ENCODE measurements at regions not wholly inside any gene's neighbourhood (a gene's known extent, or its start where the extent isn't known, plus 50 kb on each side); places are given as distances from the start of the nearest gene placed in this dataset.

DNA sequence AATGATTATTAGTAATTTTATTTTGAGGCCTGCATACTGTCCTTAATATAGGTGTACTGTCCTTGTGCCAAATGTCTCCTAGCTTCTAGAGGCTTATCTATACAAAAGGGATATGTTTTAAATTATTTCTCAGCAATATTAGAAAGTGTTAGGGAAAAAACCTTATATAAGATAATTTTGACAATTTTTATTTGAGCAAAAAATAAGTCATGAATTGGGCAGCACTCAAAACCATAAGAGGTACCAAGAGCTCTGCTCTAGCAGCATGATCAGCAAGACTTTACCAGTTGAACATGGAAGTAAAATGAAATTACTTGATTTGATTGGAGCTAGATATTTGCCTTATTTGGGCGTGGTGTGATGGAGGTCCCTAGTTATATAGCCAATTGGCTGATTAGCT lies 157.1 kb downstream of the PTBP2 start:
- Histone ChIP-seq H3K36me3 (replicated peaks in 1 of 2; ENCODE audit: control extremely low read depth in 1 of 2, control insufficient read depth in 1 of 2, extremely low read depth in 1 of 2, insufficient read depth in 2 of 2, low read length in 1 of 2) (no peaks in the 10 kb centered on the region), H3K79me2 (ENCODE audit: control insufficient read depth, insufficient read depth, low read length) (no peaks in the 10 kb centered on the region), H3K4me1 (ENCODE audit: control insufficient read depth in 2 of 2, insufficient read depth in 2 of 2, low read length in 2 of 2) (no peaks in the 10 kb centered on the region), H4K20me1 (ENCODE audit: control insufficient read depth, insufficient read depth, low read length, poor library complexity, severe bottlenecking) (no peaks in the 10 kb centered on the region), H3K27ac (ENCODE audit: low read length in 2 of 2) (no peak overlapping the region), H2AFZ (ENCODE audit: insufficient read depth, low read depth, low read length, poor library complexity, severe bottlenecking) (no peak overlapping the region), H3K27me3 (replicated peaks in 1 of 4; ENCODE audit: control extremely low read depth in 1 of 4, control insufficient read depth in 3 of 4, insufficient read depth in 4 of 4, low read length in 3 of 4) (no peaks in the 10 kb centered on the region), H3K4me2 (replicated peaks; ENCODE audit: low read depth, low read length, poor library complexity, severe bottlenecking) (no peak overlapping the region), H3K9me3 (ENCODE audit: control extremely low read depth in 1 of 3, control insufficient read depth in 2 of 3, insufficient read depth in 1 of 3, low read length in 2 of 3) (peaks cover 0 to 2% (median 1%) of the 10 kb centered on the region in 3 donors), H3K4me3 (ENCODE audit: control extremely low read depth in 1 of 5, extremely low read depth in 1 of 5, insufficient read depth in 1 of 5, low read depth in 2 of 5, low read length in 4 of 5) (no peak overlapping the region), H3K9ac (ENCODE audit: low read length) (no peak overlapping the region)
- POLR2A ChIA-PET: no interaction called here
- Mint-ChIP-seq H3K27me3 (no peaks in the 10 kb centered on the region), H3K9me3 (ENCODE audit: insufficient read depth) (peaks cover 2% of the 10 kb centered on the region), H3K27ac (no peak overlapping the region), H3K4me3 (no peak overlapping the region), H3K4me1 (no peaks in the 10 kb centered on the region)
- intact Hi-C loops (cut with micrococcal nuclease): no loop called here
- CTCF ChIA-PET: no interaction called here
- TF ChIP-seq CTCF (IDR thresholded peaks at IDR 0.05): no peak
- no peak for TF ChIP-seq EZH2 (IDR thresholded peaks at IDR 0.05; ENCODE audit: borderline replicate concordance, insufficient read depth, low read depth, low read length, poor library complexity, severe bottlenecking)
- ATAC-seq (ENCODE audit: low read depth) (no peak), DNase-seq (no peak)
- WGBS (ENCODE audit: insufficient coverage): no CpG with 5 or more reads among the region's 1 CpG

- no peaks in the 10 kb centered on the region for H3K27me3 Mint-ChIP-seq
- Histone ChIP-seq H3K27ac (ENCODE audit: low read length in 2 of 2) (no peak overlapping the region), H2AFZ (ENCODE audit: insufficient read depth, low read depth, low read length, poor library complexity, severe bottlenecking) (no peak overlapping the region), H3K9me3 (ENCODE audit: control extremely low read depth in 1 of 3, control insufficient read depth in 2 of 3, insufficient read depth in 1 of 3, low read length in 2 of 3) (peaks cover 0 to 1% (median 0%) of the 10 kb centered on the region in 3 donors), H3K79me2 (ENCODE audit: control insufficient read depth, insufficient read depth, low read length) (no peaks in the 10 kb centered on the region), H3K9ac (ENCODE audit: low read length) (no peak overlapping the region), H3K4me3 (ENCODE audit: control extremely low read depth in 1 of 5, extremely low read depth in 1 of 5, insufficient read depth in 1 of 5, low read depth in 2 of 5, low read length in 4 of 5) (no peak overlapping the region), H3K27me3 (replicated peaks in 1 of 4; ENCODE audit: control extremely low read depth in 1 of 4, control insufficient read depth in 3 of 4, insufficient read depth in 4 of 4, low read length in 3 of 4) (no peaks in the 10 kb centered on the region), H4K20me1 (ENCODE audit: control insufficient read depth, insufficient read depth, low read length, poor library complexity, severe bottlenecking) (no peaks in the 10 kb centered on the region), H3K4me1 (ENCODE audit: control insufficient read depth in 2 of 2, insufficient read depth in 2 of 2, low read length in 2 of 2) (no peaks in the 10 kb centered on the region), H3K4me2 (replicated peaks; ENCODE audit: low read depth, low read length, poor library complexity, severe bottlenecking) (no peak overlapping the region), H3K36me3 (replicated peaks in 1 of 2; ENCODE audit: control extremely low read depth in 1 of 2, control insufficient read depth in 1 of 2, extremely low read depth in 1 of 2, insufficient read depth in 2 of 2, low read length in 1 of 2) (no peaks in the 10 kb centered on the region)
- CTCF ChIA-PET: no interaction called here
- TF ChIP-seq CTCF (IDR thresholded peaks at IDR 0.05) (no peak), EZH2 (IDR thresholded peaks at IDR 0.05; ENCODE audit: borderline replicate concordance, insufficient read depth, low read depth, low read length, poor library complexity, severe bottlenecking) (no peak)
- H3K4me1 Mint-ChIP-seq: no peaks in the 10 kb centered on the region
- H3K27ac Mint-ChIP-seq: no peak overlapping the region
- intact Hi-C loops (cut with micrococcal nuclease): no loop called here
- POLR2A ChIA-PET: no interaction called here
- no peaks in the 10 kb centered on the region for H3K9me3 Mint-ChIP-seq (ENCODE audit: insufficient read depth)
- no peak overlapping the region for H3K4me3 Mint-ChIP-seq
- DNase-seq (no peak), ATAC-seq (ENCODE audit: low read depth) (no peak)
Observed at GRCh38 chr1:96880626-96881025, 159.0 kb downstream of the PTBP2 start.

All from B cell (primary cell).